ENCODE measurements at regions not wholly inside any gene's neighbourhood (a gene's known extent, or its start where the extent isn't known, plus 50 kb on each side); places are given as distances from the start of the nearest gene placed in this dataset.

DNA sequence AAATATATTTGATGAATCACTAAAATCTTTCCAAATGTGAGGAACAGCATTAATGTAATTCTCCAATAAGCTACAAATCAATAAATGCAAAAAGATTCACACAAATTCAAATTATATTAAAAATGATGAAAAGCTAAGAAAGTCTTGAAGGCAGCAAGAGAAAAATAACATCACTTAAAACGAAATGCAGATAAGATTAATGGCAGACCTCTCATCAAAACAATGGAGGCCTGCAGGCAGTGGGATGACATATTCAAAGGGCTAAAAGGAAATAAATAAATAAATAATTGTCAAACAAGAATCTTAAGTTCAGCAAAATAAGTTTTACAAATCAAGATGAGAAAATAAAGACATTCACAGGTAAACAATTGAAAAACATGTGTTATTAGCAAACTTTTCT is 952.1 kb downstream of the SLITRK6 start:
- Histone ChIP-seq H3K4me1 (ENCODE audit: control insufficient read depth, insufficient read depth, low read length, poor library complexity, severe bottlenecking) (no peaks in the 10 kb centered on the region), H3K36me3 (ENCODE audit: control insufficient read depth, insufficient read depth, low read length) (no peaks in the 10 kb centered on the region), H3K9me3 (ENCODE audit: control insufficient read depth, low read length) (no peaks in the 10 kb centered on the region), H3K27me3 (replicated peaks; ENCODE audit: control insufficient read depth, insufficient read depth, low read length, poor library complexity, severe bottlenecking) (no peaks in the 10 kb centered on the region), H3K27ac (ENCODE audit: insufficient read depth, low read length, poor library complexity, severe bottlenecking) (no peak overlapping the region), H3K4me3 (ENCODE audit: insufficient read depth, low read depth, low read length, poor library complexity, severe bottlenecking) (no peak overlapping the region)
- DNase-seq = no peak

DNA sequence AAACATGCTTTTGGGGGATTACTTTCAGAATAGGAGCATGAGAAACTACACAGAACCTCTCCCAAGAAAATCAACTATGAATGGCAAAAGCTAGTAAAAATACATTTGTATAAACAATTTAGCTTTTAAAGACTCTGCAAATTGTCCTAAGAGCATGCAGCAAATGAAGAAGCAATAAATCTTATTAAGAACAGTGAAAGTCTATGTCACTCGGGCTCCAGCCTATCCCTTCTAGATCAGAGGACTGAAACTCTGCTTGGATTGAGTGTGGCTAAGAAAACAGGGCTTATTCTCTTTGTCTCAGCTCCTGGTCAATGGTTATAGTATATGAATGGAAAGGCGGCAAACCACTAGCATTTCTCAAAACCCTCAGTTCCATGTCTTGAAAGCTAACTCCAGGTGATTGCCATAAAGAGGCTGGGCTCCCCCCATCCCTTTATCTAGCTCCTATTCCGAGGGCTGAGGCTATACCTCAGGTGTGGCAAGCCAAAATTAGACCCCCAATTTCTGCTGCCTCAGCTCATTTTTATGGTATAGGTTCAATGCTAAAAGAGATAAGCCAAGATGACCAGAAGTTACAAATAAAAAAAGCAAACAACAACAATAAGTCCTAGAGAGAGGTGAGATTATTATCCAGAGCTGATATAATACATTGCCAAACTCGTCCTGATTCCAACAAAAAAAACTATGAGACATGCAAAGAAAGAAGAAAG is 953.2 kb downstream of the SLITRK6 start:
- Histone ChIP-seq H3K4me1 (ENCODE audit: control insufficient read depth, insufficient read depth, low read length, poor library complexity, severe bottlenecking) (no peaks in the 10 kb centered on the region), H3K27ac (ENCODE audit: insufficient read depth, low read length, poor library complexity, severe bottlenecking) (no peak overlapping the region), H3K9me3 (ENCODE audit: control insufficient read depth, low read length) (no peaks in the 10 kb centered on the region), H3K4me3 (ENCODE audit: insufficient read depth, low read depth, low read length, poor library complexity, severe bottlenecking) (no peak overlapping the region), H3K36me3 (ENCODE audit: control insufficient read depth, insufficient read depth, low read length) (no peaks in the 10 kb centered on the region), H3K27me3 (replicated peaks; ENCODE audit: control insufficient read depth, insufficient read depth, low read length, poor library complexity, severe bottlenecking) (no peaks in the 10 kb centered on the region)
- no peak for DNase-seq

DNA sequence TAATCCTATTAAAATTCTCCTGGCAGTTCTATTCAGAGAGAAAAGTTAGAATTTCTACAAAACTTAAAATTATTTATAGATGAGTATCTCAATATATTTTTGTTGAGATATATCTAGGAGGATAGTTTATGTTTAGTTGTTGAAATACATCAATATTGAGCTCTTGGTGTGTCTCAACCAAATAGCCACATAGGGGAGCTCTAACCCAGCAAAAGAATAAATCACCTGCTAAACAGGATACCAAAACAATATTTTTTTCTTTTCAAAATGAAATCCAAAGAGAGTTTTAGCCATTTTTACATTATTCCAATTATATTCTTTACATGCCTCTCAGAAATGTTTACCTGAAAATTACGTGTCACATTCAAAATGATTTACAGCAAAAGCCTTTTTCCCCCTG is 954.7 kb downstream of the SLITRK6 start:
- Histone ChIP-seq H3K36me3 (ENCODE audit: control insufficient read depth, insufficient read depth, low read length) (no peaks in the 10 kb centered on the region), H3K27me3 (replicated peaks; ENCODE audit: control insufficient read depth, insufficient read depth, low read length, poor library complexity, severe bottlenecking) (no peaks in the 10 kb centered on the region), H3K9me3 (ENCODE audit: control insufficient read depth, low read length) (no peaks in the 10 kb centered on the region), H3K27ac (ENCODE audit: insufficient read depth, low read length, poor library complexity, severe bottlenecking) (no peak overlapping the region), H3K4me3 (ENCODE audit: insufficient read depth, low read depth, low read length, poor library complexity, severe bottlenecking) (no peak overlapping the region), H3K4me1 (ENCODE audit: control insufficient read depth, insufficient read depth, low read length, poor library complexity, severe bottlenecking) (no peaks in the 10 kb centered on the region)
- DNase-seq = no peak

DNA sequence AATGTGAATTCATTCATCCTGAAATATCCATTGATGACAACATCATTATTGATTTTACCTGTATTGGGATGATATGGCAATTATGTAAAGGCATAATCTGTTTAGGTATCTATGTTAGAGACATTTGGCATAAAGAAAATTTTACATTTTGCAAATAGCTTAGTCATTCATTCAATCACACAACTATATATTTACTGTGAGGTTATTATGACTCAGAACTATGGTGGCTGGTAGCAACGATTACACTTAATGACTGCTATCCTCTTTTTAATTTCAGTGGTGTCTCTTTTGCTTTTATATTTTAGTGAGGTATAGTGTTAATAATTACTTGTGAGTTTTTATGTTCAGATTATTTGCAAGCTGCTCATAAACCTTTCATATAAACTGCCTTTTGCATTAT is 955.9 kb downstream of the SLITRK6 start:
- Histone ChIP-seq H3K27me3 (replicated peaks; ENCODE audit: control insufficient read depth, insufficient read depth, low read length, poor library complexity, severe bottlenecking) (no peaks in the 10 kb centered on the region), H3K9me3 (ENCODE audit: control insufficient read depth, low read length) (no peaks in the 10 kb centered on the region), H3K4me3 (ENCODE audit: insufficient read depth, low read depth, low read length, poor library complexity, severe bottlenecking) (no peak overlapping the region), H3K27ac (ENCODE audit: insufficient read depth, low read length, poor library complexity, severe bottlenecking) (no peak overlapping the region), H3K36me3 (ENCODE audit: control insufficient read depth, insufficient read depth, low read length) (no peaks in the 10 kb centered on the region), H3K4me1 (ENCODE audit: control insufficient read depth, insufficient read depth, low read length, poor library complexity, severe bottlenecking) (no peaks in the 10 kb centered on the region)
- no peak for DNase-seq

DNA sequence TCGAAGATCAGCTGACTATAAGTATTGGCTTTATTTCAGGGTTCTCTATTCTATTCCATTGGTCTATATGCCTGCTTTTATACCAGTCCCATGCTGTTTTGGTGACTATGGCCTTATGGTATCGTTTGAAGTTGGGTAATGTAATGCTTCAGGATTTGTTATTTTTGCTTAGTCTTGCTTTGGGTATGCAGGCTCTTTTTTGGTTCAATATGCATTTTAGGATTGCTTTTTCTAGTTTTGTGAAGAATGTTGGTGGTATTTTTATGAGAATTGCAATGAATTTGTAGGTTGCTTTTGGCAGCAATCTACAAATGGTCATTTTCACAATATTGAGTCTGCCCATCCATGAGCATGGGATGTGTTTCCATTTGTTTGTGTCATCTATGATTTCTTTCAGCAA is 951.9 kb upstream of the SLITRK1 start:
- H3K4me1 ChIP-seq (ENCODE audit: control insufficient read depth, insufficient read depth, low read length, poor library complexity, severe bottlenecking) = no peaks in the 10 kb centered on the region
- H3K9me3 ChIP-seq (ENCODE audit: control insufficient read depth, low read length) = no peaks in the 10 kb centered on the region
- no peaks in the 10 kb centered on the region for H3K36me3 ChIP-seq (ENCODE audit: control insufficient read depth, insufficient read depth, low read length)
- no peak overlapping the region for H3K4me3 ChIP-seq (ENCODE audit: insufficient read depth, low read depth, low read length, poor library complexity, severe bottlenecking)
- H3K27ac ChIP-seq (ENCODE audit: insufficient read depth, low read length, poor library complexity, severe bottlenecking) = no peak overlapping the region
- DNase-seq = no peak
- H3K27me3 ChIP-seq (replicated peaks; ENCODE audit: control insufficient read depth, insufficient read depth, low read length, poor library complexity, severe bottlenecking) = no peaks in the 10 kb centered on the region

DNA sequence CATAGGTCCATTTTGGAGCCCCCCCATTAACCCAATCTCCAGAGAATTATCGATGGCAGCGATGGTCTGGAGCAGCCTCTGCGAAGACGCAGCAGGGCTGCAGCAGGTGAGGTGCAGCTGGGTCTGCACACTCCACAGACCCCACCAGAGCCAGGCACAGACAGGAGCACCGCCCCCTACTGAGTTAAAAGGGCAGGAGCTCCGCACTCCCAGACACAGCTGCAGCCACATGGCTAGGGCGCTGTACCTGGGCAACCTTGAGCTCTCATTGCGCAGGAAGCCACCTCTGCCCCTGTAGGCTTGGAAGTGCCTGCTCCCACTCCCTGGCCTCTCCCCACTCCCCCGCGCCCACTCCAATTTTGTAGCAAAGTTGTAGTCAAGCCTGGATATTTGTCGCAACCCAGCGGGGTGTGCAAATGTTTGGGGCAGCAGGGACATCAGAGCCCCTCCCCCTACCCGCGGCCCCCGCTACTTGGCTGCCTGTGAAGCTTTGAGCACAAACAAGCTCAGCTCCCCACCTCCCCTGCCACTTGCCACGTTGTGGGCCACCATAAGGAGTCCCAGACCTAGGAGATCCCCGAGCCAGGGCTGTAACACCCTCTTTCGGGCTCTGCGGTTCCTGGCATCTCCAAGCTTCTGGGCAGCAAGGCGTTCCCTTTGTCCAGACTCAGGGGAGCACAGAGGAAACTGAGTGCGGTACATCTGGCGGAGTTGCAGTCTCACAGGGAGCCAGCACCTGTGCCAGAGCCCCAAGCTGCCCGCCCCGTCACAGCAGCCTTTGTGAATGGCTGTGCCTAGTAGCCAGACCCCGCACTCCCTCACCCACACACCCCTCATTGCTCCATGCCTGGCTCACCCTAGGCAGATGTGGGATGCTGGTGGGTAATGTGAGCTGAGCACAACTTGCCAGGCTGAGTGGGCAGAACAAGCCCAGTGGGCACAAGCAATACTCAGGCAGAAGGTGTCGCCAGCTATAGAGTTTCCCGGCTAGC is 949.7 kb upstream of the SLITRK1 start:
- no peak overlapping the region for H3K4me3 ChIP-seq (ENCODE audit: insufficient read depth, low read depth, low read length, poor library complexity, severe bottlenecking)
- H3K4me1 ChIP-seq (ENCODE audit: control insufficient read depth, insufficient read depth, low read length, poor library complexity, severe bottlenecking) = no peaks in the 10 kb centered on the region
- no peaks in the 10 kb centered on the region for H3K9me3 ChIP-seq (ENCODE audit: control insufficient read depth, low read length)
- H3K27ac ChIP-seq (ENCODE audit: insufficient read depth, low read length, poor library complexity, severe bottlenecking) = no peak overlapping the region
- no peak for DNase-seq
- no peaks in the 10 kb centered on the region for H3K36me3 ChIP-seq (ENCODE audit: control insufficient read depth, insufficient read depth, low read length)
- H3K27me3 ChIP-seq (replicated peaks; ENCODE audit: control insufficient read depth, insufficient read depth, low read length, poor library complexity, severe bottlenecking) = no peaks in the 10 kb centered on the region

DNA sequence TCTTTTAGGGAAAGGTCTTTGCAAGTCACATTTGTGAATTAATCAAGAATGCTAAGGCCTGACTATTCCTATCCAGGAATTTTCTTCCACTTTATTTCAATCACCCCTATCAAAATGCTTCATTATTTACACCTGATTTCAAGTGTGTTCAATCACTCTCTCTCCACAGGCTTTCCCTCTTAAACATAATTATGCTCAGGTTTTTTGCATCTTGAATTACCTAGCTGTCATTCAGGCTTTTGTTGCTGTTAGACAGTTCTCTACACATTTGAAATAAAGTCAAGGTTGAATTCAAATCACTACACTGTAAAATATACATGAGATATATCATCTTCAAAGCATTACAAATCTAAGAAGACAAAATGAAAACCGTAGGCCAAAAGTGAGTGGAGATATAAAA is 941.3 kb upstream of the SLITRK1 start:
- H3K4me3 ChIP-seq (ENCODE audit: insufficient read depth, low read depth, low read length, poor library complexity, severe bottlenecking) = no peak overlapping the region
- H3K4me1 ChIP-seq (ENCODE audit: control insufficient read depth, insufficient read depth, low read length, poor library complexity, severe bottlenecking) = no peaks in the 10 kb centered on the region
- no peaks in the 10 kb centered on the region for H3K36me3 ChIP-seq (ENCODE audit: control insufficient read depth, insufficient read depth, low read length)
- no peaks in the 10 kb centered on the region for H3K27me3 ChIP-seq (replicated peaks; ENCODE audit: control insufficient read depth, insufficient read depth, low read length, poor library complexity, severe bottlenecking)
- no peak for DNase-seq
- H3K27ac ChIP-seq (ENCODE audit: insufficient read depth, low read length, poor library complexity, severe bottlenecking) = no peak overlapping the region
- no peaks in the 10 kb centered on the region for H3K9me3 ChIP-seq (ENCODE audit: control insufficient read depth, low read length)

DNA sequence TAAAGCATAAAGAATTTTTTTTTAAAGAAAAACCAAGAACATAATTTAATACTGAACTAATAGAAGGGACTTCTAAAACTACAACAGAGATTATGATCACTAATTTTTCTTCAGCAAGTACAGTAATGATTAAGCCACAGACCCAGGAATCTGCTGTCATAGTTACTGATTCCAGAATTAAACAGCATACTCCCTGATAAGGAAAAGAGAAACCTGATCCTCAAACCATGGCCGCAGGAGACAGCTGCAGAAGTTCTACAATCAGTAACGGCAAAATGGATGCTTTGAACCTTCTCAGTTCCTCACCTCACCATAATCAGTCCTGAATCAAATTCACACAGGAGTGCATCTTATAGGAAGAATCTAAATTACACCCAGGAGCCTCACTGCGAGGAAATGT is 939.0 kb upstream of the SLITRK1 start:
- Histone ChIP-seq H3K4me3 (ENCODE audit: insufficient read depth, low read depth, low read length, poor library complexity, severe bottlenecking) (no peak overlapping the region), H3K36me3 (ENCODE audit: control insufficient read depth, insufficient read depth, low read length) (no peaks in the 10 kb centered on the region), H3K9me3 (ENCODE audit: control insufficient read depth, low read length) (no peaks in the 10 kb centered on the region), H3K4me1 (ENCODE audit: control insufficient read depth, insufficient read depth, low read length, poor library complexity, severe bottlenecking) (no peaks in the 10 kb centered on the region), H3K27ac (ENCODE audit: insufficient read depth, low read length, poor library complexity, severe bottlenecking) (no peak overlapping the region), H3K27me3 (replicated peaks; ENCODE audit: control insufficient read depth, insufficient read depth, low read length, poor library complexity, severe bottlenecking) (no peaks in the 10 kb centered on the region)
- DNase-seq = no peak

DNA sequence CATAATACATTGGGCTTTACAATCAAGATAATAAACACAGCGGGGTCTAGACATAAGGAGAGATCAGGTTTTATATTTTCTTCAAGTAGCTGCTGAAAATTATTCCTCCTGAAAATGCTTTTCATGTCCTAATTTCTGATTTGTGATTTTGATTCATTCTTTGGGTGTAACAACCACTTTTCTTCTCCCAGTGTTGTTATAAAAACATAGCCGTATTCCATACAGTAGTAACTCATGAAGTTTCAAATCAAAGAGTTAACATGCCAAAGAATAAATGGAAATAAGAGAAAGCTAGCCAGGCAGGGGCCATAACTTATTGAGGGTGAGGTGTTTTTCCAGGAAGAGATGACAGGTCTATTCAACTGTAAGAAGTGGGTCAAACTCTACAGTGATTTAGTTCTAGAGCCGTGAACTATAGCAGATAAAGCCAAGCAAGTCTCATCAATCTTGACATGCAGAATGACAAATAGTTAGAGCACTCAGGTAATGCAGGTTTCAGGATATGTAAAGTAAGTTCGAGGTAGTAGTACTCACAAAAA is 934.4 kb upstream of the SLITRK1 start:
- no peaks in the 10 kb centered on the region for H3K9me3 ChIP-seq (ENCODE audit: control insufficient read depth, low read length)
- no peaks in the 10 kb centered on the region for H3K4me1 ChIP-seq (ENCODE audit: control insufficient read depth, insufficient read depth, low read length, poor library complexity, severe bottlenecking)
- H3K4me3 ChIP-seq (ENCODE audit: insufficient read depth, low read depth, low read length, poor library complexity, severe bottlenecking) = no peak overlapping the region
- H3K27ac ChIP-seq (ENCODE audit: insufficient read depth, low read length, poor library complexity, severe bottlenecking) = no peak overlapping the region
- DNase-seq = no peak
- H3K27me3 ChIP-seq (replicated peaks; ENCODE audit: control insufficient read depth, insufficient read depth, low read length, poor library complexity, severe bottlenecking) = no peaks in the 10 kb centered on the region
- H3K36me3 ChIP-seq (ENCODE audit: control insufficient read depth, insufficient read depth, low read length) = no peaks in the 10 kb centered on the region

DNA sequence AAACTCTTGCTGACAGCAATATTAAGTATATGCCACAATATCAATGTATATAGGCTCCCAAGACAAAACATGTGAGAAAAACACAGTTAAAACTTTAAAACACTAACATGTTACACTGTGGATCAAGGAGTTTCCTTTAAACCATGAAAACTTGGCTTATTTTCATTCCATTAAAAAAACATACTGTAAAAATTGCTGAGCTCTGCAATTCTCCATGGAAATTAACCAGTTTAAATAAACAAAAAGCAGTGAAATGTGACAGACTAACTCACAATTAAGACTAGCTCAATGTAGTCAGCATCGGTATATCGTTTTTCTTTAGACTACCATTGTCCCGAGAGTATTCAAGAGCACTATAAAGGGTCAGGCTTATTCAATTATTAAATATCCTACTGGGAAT is 930.5 kb upstream of the SLITRK1 start:
- no peak for DNase-seq
- Histone ChIP-seq H3K36me3 (ENCODE audit: control insufficient read depth, insufficient read depth, low read length) (no peaks in the 10 kb centered on the region), H3K27me3 (replicated peaks; ENCODE audit: control insufficient read depth, insufficient read depth, low read length, poor library complexity, severe bottlenecking) (no peaks in the 10 kb centered on the region), H3K4me3 (ENCODE audit: insufficient read depth, low read depth, low read length, poor library complexity, severe bottlenecking) (no peak overlapping the region), H3K4me1 (ENCODE audit: control insufficient read depth, insufficient read depth, low read length, poor library complexity, severe bottlenecking) (no peaks in the 10 kb centered on the region), H3K9me3 (ENCODE audit: control insufficient read depth, low read length) (no peaks in the 10 kb centered on the region), H3K27ac (ENCODE audit: insufficient read depth, low read length, poor library complexity, severe bottlenecking) (no peak overlapping the region)
